Panc1 (cell line): ENCODE measurements at regions not wholly inside any gene's neighbourhood (a gene's known extent, or its start where the extent isn't known, plus 50 kb on each side); places are given as distances from the start of the nearest gene placed in this dataset.

Experiments
- POLR2AphosphoS5 ChIP-seq: IDR thresholded peaks from 2 replicates; pipeline ENCODE4 v1.6.1; 2012; ENCODE audit warnings: mild to moderate bottlenecking, low read depth, low read length, moderate library complexity
- TCF7L2 ChIP-seq: IDR thresholded peaks from 2 replicates; pipeline ENCODE4 v1.6.1; 2011; ENCODE audit warnings: mild to moderate bottlenecking, low read depth, low read length, inconsistent platforms
- TF ChIP-seq, protein P1 (sequence below): fragments of 450-650 bp; IDR thresholded peaks from 2 replicates; pipeline ENCODE4 v1.5.1; 2017; ENCODE audit warnings: mild to moderate bottlenecking
- TF ChIP-seq, protein P2 (sequence below), 2 experiments: IDR thresholded peaks; 2 replicates each; pipeline ENCODE4 v1.6.1; 2011 to 2012; ENCODE audit warnings: low read depth in 2 of 2, control low read depth in 1 of 2, low read length in 1 of 2, mild to moderate bottlenecking in 1 of 2, moderate library complexity in 1 of 2; ENCODE audit not compliant: insufficient read depth in 1 of 2

DNA sequence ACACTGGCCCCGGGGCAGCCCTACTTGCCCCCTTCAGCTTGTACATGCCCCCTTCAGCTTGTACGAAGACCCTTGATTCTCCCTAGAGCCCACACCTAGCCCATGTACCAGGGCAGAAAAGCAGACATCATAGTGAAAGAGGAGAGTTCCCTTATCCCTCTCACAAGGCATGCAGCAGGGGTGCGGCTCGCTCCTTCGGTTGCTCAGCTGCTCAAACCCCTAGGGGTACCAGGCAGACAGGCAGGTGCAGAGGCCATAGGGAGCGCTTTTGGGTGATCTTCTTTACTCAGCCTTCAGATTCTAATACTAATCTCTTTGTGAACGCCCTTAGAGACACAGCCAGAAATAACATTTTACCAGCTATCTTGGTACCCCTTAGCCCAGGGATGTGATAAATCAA lies 286.3 kb downstream of the NPIPA8 start:
- TF ChIP-seq, protein P1, sequence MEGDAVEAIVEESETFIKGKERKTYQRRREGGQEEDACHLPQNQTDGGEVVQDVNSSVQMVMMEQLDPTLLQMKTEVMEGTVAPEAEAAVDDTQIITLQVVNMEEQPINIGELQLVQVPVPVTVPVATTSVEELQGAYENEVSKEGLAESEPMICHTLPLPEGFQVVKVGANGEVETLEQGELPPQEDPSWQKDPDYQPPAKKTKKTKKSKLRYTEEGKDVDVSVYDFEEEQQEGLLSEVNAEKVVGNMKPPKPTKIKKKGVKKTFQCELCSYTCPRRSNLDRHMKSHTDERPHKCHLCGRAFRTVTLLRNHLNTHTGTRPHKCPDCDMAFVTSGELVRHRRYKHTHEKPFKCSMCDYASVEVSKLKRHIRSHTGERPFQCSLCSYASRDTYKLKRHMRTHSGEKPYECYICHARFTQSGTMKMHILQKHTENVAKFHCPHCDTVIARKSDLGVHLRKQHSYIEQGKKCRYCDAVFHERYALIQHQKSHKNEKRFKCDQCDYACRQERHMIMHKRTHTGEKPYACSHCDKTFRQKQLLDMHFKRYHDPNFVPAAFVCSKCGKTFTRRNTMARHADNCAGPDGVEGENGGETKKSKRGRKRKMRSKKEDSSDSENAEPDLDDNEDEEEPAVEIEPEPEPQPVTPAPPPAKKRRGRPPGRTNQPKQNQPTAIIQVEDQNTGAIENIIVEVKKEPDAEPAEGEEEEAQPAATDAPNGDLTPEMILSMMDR: no peak
- TF ChIP-seq POLR2AphosphoS5 (no peak), TCF7L2 (no peak)
- TF ChIP-seq, protein P2, sequence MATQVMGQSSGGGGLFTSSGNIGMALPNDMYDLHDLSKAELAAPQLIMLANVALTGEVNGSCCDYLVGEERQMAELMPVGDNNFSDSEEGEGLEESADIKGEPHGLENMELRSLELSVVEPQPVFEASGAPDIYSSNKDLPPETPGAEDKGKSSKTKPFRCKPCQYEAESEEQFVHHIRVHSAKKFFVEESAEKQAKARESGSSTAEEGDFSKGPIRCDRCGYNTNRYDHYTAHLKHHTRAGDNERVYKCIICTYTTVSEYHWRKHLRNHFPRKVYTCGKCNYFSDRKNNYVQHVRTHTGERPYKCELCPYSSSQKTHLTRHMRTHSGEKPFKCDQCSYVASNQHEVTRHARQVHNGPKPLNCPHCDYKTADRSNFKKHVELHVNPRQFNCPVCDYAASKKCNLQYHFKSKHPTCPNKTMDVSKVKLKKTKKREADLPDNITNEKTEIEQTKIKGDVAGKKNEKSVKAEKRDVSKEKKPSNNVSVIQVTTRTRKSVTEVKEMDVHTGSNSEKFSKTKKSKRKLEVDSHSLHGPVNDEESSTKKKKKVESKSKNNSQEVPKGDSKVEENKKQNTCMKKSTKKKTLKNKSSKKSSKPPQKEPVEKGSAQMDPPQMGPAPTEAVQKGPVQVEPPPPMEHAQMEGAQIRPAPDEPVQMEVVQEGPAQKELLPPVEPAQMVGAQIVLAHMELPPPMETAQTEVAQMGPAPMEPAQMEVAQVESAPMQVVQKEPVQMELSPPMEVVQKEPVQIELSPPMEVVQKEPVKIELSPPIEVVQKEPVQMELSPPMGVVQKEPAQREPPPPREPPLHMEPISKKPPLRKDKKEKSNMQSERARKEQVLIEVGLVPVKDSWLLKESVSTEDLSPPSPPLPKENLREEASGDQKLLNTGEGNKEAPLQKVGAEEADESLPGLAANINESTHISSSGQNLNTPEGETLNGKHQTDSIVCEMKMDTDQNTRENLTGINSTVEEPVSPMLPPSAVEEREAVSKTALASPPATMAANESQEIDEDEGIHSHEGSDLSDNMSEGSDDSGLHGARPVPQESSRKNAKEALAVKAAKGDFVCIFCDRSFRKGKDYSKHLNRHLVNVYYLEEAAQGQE (IDR thresholded peaks at IDR 0.05; ENCODE audit: insufficient read depth in 1 of 2, low read depth in 2 of 2, low read length in 1 of 2): no peak
